Activated T-cell treated with anti-CD3 and anti-CD28 coated beads for 48 hours (primary cell): ENCODE measurements at regions not wholly inside any gene's neighbourhood (a gene's known extent, or its start where the extent isn't known, plus 50 kb on each side); places are given as distances from the start of the nearest gene placed in this dataset.

Experiments used
- DNase-seq: peaks from one replicate; pipeline ENCODE4 v3.0.0-alpha.2; 2020; ENCODE audit warnings: low read depth

- no peak for DNase-seq
Measured at GRCh38 chr18:24937639-24938275, 414.2 kb downstream of the ZNF521 start.

- no peak for DNase-seq
Measured at GRCh38 chr18:24940416-24940815, 411.6 kb downstream of the ZNF521 start.

GRCh38 chr18:24941174-24941951 lies 410.6 kb downstream of the ZNF521 start:
- DNase-seq: no peak

- DNase-seq: no peak
Measured at GRCh38 chr18:24942144-24942543, 409.8 kb downstream of the ZNF521 start.

GRCh38 chr18:24947521-24948305 lies 404.3 kb downstream of the ZNF521 start:
- DNase-seq: no peak

- no peak for DNase-seq
Measured at GRCh38 chr18:24949908-24950307, 402.1 kb downstream of the ZNF521 start.

- no peak for DNase-seq
Measured at GRCh38 chr18:24954341-24954740, 397.6 kb downstream of the ZNF521 start.

- no peak for DNase-seq
Measured at GRCh38 chr18:24958001-24958400, 394.0 kb downstream of the ZNF521 start.

GRCh38 chr18:24959051-24959476 lies 392.9 kb downstream of the ZNF521 start:
- DNase-seq: no peak

- no peak for DNase-seq
Measured at GRCh38 chr18:24964216-24964615, 387.8 kb downstream of the ZNF521 start.

GRCh38 chr18:24968238-24968775 lies 383.7 kb downstream of the ZNF521 start:
- DNase-seq: no peak

- DNase-seq: no peak
Measured at GRCh38 chr18:24972577-24972976, 379.4 kb downstream of the ZNF521 start.

GRCh38 chr18:24974431-24974830 lies 377.5 kb downstream of the ZNF521 start:
- DNase-seq: no peak

GRCh38 chr18:24975496-24976372 lies 376.2 kb downstream of the ZNF521 start:
- DNase-seq: no peak

GRCh38 chr18:24976502-24976901 lies 375.5 kb downstream of the ZNF521 start:
- DNase-seq: no peak

- DNase-seq: no peak
Measured at GRCh38 chr18:24979235-24979634, 372.7 kb downstream of the ZNF521 start.

- DNase-seq: no peak
Measured at GRCh38 chr18:24982831-24983230, 369.1 kb downstream of the ZNF521 start.

- no peak for DNase-seq
Measured at GRCh38 chr18:24983566-24984139, 368.3 kb downstream of the ZNF521 start.

GRCh38 chr18:24985586-24985985 lies 366.4 kb downstream of the ZNF521 start:
- DNase-seq: no peak

GRCh38 chr18:24986666-24987302 lies 365.2 kb downstream of the ZNF521 start:
- DNase-seq: no peak
